Activated T-helper 1 cell treated with anti-CD3 and anti-CD28 coated beads, Interleukin-12 subunit alpha, Interleukin-12 subunit beta, Interleukin-2, Interleukin-4 antibody, amounts not matched to agents 30 ng/mL and 10 ng/mL and 1 ng/mL, durations not matched to agents 14 hours and 24 hours and 36 hours (primary cell): ENCODE measurements at regions not wholly inside any gene's neighbourhood (a gene's known extent, or its start where the extent isn't known, plus 50 kb on each side); places are given as distances from the start of the nearest gene placed in this dataset.
"Not testable (repeated sequence)": the region's sequence is repeated elsewhere in the genome, so short reads cannot be mapped to it uniquely, and the experiment has no call there.

Source experiments
- DNase-seq: peaks from one replicate; pipeline ENCODE4 v3.0.0; 2021; ENCODE audit warnings: low spot score
- H3K27ac Mint-ChIP-seq: one replicate; pipeline ENCODE4 v1.8.0; 2021; ENCODE audit warnings: mild to moderate bottlenecking, mixed read lengths
- H3K27me3 Mint-ChIP-seq: one replicate; pipeline ENCODE4 v1.8.0; 2022; ENCODE audit warnings: mild to moderate bottlenecking, moderate library complexity, mixed read lengths; ENCODE audit not compliant: insufficient read depth
- H3K36me3 Mint-ChIP-seq: one replicate; pipeline ENCODE4 v1.8.0; 2021; ENCODE audit warnings: low read depth, mixed read lengths
- H3K4me1 Mint-ChIP-seq: one replicate; pipeline ENCODE4 v1.8.0; 2021; ENCODE audit warnings: low read depth, mixed read lengths
- H3K4me3 Mint-ChIP-seq: one replicate; pipeline ENCODE4 v1.8.0; 2021; ENCODE audit warnings: mild to moderate bottlenecking, moderate library complexity, mixed read lengths
- H3K9me3 Mint-ChIP-seq: one replicate; pipeline ENCODE4 v1.8.0; 2021; ENCODE audit warnings: mixed read lengths
- intact Hi-C: fragments of 100-400 bp; cut with micrococcal nuclease; formaldehyde crosslinking; loops from one replicate; pipeline ENCODE4 v1.15.1; 2024

- H3K27me3 Mint-ChIP-seq, H3K4me3 Mint-ChIP-seq, H3K27ac Mint-ChIP-seq, H3K36me3 Mint-ChIP-seq, intact Hi-C loops, DNase-seq, H3K4me1 Mint-ChIP-seq: not testable (repeated sequence)
- peaks cover 17% of the 10 kb centered on the region for H3K9me3 Mint-ChIP-seq
These were observed 77.9 kb upstream of the BCHE start for GRCh38 chr3:165915104-165915503.

GRCh38 chr3:165903885-165904630 is 66.8 kb upstream of the BCHE start:
- no peak overlapping the region for H3K27ac Mint-ChIP-seq
- H3K9me3 Mint-ChIP-seq: peaks cover 4% of the 10 kb centered on the region
- no peaks in the 10 kb centered on the region for H3K4me1 Mint-ChIP-seq
- no peak for DNase-seq
- no peak overlapping the region for H3K4me3 Mint-ChIP-seq
- no peaks in the 10 kb centered on the region for H3K36me3 Mint-ChIP-seq
- intact Hi-C loops: no loop called here
- H3K27me3 Mint-ChIP-seq: no peaks in the 10 kb centered on the region

- intact Hi-C loops: no loop called here
- Mint-ChIP-seq H3K4me3 (no peak overlapping the region), H3K9me3 (peaks cover under 1% of the 10 kb centered on the region), H3K36me3 (no peaks in the 10 kb centered on the region), H3K27me3 (no peaks in the 10 kb centered on the region), H3K4me1 (no peaks in the 10 kb centered on the region), H3K27ac (no peak overlapping the region)
- no peak for DNase-seq
These were observed 61.8 kb upstream of the BCHE start for GRCh38 chr3:165899066-165899465.

GRCh38 chr3:165897137-165897536 is 59.9 kb upstream of the BCHE start:
- no peak overlapping the region for H3K4me3 Mint-ChIP-seq
- no peaks in the 10 kb centered on the region for H3K27me3 Mint-ChIP-seq
- H3K9me3 Mint-ChIP-seq: no peaks in the 10 kb centered on the region
- no peak for DNase-seq
- H3K36me3 Mint-ChIP-seq: no peaks in the 10 kb centered on the region
- H3K27ac Mint-ChIP-seq: no peak overlapping the region
- intact Hi-C loops: no loop called here
- no peaks in the 10 kb centered on the region for H3K4me1 Mint-ChIP-seq

GRCh38 chr3:165895919-165896318 is 58.7 kb upstream of the BCHE start:
- Mint-ChIP-seq H3K27ac (no peak overlapping the region), H3K4me3 (no peak overlapping the region), H3K4me1 (no peaks in the 10 kb centered on the region), H3K36me3 (no peaks in the 10 kb centered on the region), H3K27me3 (no peaks in the 10 kb centered on the region), H3K9me3 (no peaks in the 10 kb centered on the region)
- no peak for DNase-seq
- intact Hi-C loops: no loop called here

- no peak overlapping the region for H3K4me3 Mint-ChIP-seq
- no peaks in the 10 kb centered on the region for H3K27me3 Mint-ChIP-seq
- intact Hi-C loops: no loop called here
- no peaks in the 10 kb centered on the region for H3K9me3 Mint-ChIP-seq
- no peak for DNase-seq
- H3K27ac Mint-ChIP-seq: no peak overlapping the region
- H3K36me3 Mint-ChIP-seq: no peaks in the 10 kb centered on the region
- H3K4me1 Mint-ChIP-seq: no peaks in the 10 kb centered on the region
These were observed 55.3 kb upstream of the BCHE start for GRCh38 chr3:165892565-165892964.
